NCI-H2196 treated with DMSO at 0.1 percent for 48 hours (cell line): ENCODE measurements at regions not wholly inside any gene's neighbourhood (a gene's known extent, or its start where the extent isn't known, plus 50 kb on each side); places are given as distances from the start of the nearest gene placed in this dataset.
"Not testable (repeated sequence)": the region's sequence is repeated elsewhere in the genome, so short reads cannot be mapped to it uniquely, and the experiment has no call there.

Experiments used
- DNase-seq: peaks from one replicate; lab custom pipeline; 2025; ENCODE audit not compliant: unreplicated experiment; lab: John Stamatoyannopoulos, UW

GRCh38 chr11:100578831-100579311 lies 108.2 kb upstream of the ARHGAP42 start:
- DNase-seq: no peak

- no peak for DNase-seq
Measured at GRCh38 chr11:100581318-100581717, 105.8 kb upstream of the ARHGAP42 start.

GRCh38 chr11:100584201-100584985 lies 102.7 kb upstream of the ARHGAP42 start:
- no peak for DNase-seq

GRCh38 chr11:100585728-100586127 lies 101.4 kb upstream of the ARHGAP42 start:
- no peak for DNase-seq

- no peak for DNase-seq
Measured at GRCh38 chr11:100586361-100587101, 100.6 kb upstream of the ARHGAP42 start.

GRCh38 chr11:100592619-100593260 lies 94.3 kb upstream of the ARHGAP42 start:
- no peak for DNase-seq

GRCh38 chr11:100593291-100593690 lies 93.8 kb upstream of the ARHGAP42 start:
- no peak for DNase-seq

GRCh38 chr11:100594320-100594719 lies 92.8 kb upstream of the ARHGAP42 start:
- DNase-seq: no peak

GRCh38 chr11:100600941-100601340 lies 86.1 kb upstream of the ARHGAP42 start:
- DNase-seq: no peak

GRCh38 chr11:100602716-100603115 lies 84.4 kb upstream of the ARHGAP42 start:
- no peak for DNase-seq

- not testable (repeated sequence) for DNase-seq
Measured at GRCh38 chr11:100607761-100608160, 79.3 kb upstream of the ARHGAP42 start.

- no peak for DNase-seq
Measured at GRCh38 chr11:100612766-100613165, 74.3 kb upstream of the ARHGAP42 start.

- no peak for DNase-seq
Measured at GRCh38 chr11:100618914-100619313, 68.2 kb upstream of the ARHGAP42 start.

GRCh38 chr11:100619484-100619883 lies 67.6 kb upstream of the ARHGAP42 start:
- no peak for DNase-seq

- DNase-seq: no peak
Measured at GRCh38 chr11:100622404-100622803, 64.7 kb upstream of the ARHGAP42 start.

GRCh38 chr11:100624346-100624745 lies 62.7 kb upstream of the ARHGAP42 start:
- DNase-seq: no peak

- DNase-seq: no peak
Measured at GRCh38 chr11:100625041-100625440, 62.0 kb upstream of the ARHGAP42 start.

GRCh38 chr11:100629671-100630070 lies 57.4 kb upstream of the ARHGAP42 start:
- DNase-seq: no peak

- no peak for DNase-seq
Measured at GRCh38 chr11:100630898-100631297, 56.2 kb upstream of the ARHGAP42 start.

GRCh38 chr11:100631316-100631715 lies 55.8 kb upstream of the ARHGAP42 start:
- no peak for DNase-seq

GRCh38 chr11:100632941-100633452 lies 54.1 kb upstream of the ARHGAP42 start:
- DNase-seq: no peak
